HCT116 (cell line): ENCODE measurements at regions not wholly inside any gene's neighbourhood (a gene's known extent, or its start where the extent isn't known, plus 50 kb on each side); places are given as distances from the start of the nearest gene placed in this dataset.

Experiments used
- ATAC-seq: fragments of 200-7000 bp; cut with Tn5 transposase; 2 replicates; pipeline ENCODE4 v1.9.1; 2020; ENCODE audit warnings: mild to moderate bottlenecking, moderate library complexity
- BruUV-seq: library from RNA; stranded (reverse); fragments of 400-500 nt; replicated peaks from 2 replicates; lab custom pipeline; 2021; lab: Mats Ljungman, UMichigan
- CTCF ChIA-PET: fragments of 300-600 bp; sonication (Branson Sonifier 250); formaldehyde crosslinking; loops from one replicate; lab custom pipeline; 2021; ENCODE audit warnings: antibody characterized with exemption; lab: Charles Lee
- POLR2A ChIA-PET: fragments of 300-600, 350-600 bp; sonication (Branson Sonifier 250); formaldehyde crosslinking; loops from one replicate; lab custom pipeline; 2021; ENCODE audit warnings: antibody characterized with exemption; lab: Charles Lee
- RAD21 ChIA-PET, 2 experiments: fragments of 300-600 bp; sonication (Branson Sonifier 250); formaldehyde crosslinking; loops; one replicate each; lab custom pipeline; 2023; ENCODE audit warnings: low total read pairs in 2 of 2; ENCODE audit not compliant: uncharacterized antibody in 2 of 2, unreplicated experiment in 2 of 2, low non-redundant PET in 1 of 2; lab: Charles Lee
- DNase-seq: peaks from one replicate; pipeline ENCODE4 v3.0.0-alpha.2; 2010; ENCODE audit warnings: low read depth, low spot score
- H2AFZ ChIP-seq: fragments of 200-600 bp; shearing (Covaris generic), sonication (generic); 2 replicates; pipeline ENCODE4 v1.6.1; 2017; ENCODE audit warnings: low read depth, mixed run types, mixed read lengths, antibody characterized with exemption, low read length; ENCODE audit not compliant: poor library complexity, severe bottlenecking
- H3K27ac ChIP-seq: 2 replicates; pipeline ENCODE4 v1.5.1; 2012; ENCODE audit warnings: low read depth, low read length
- H3K27me3 ChIP-seq: fragments of 200-600 bp; sonication (generic); 2 replicates; pipeline ENCODE4 v1.6.1; 2016; ENCODE audit warnings: mixed run types, low read length, mixed read lengths; ENCODE audit not compliant: insufficient read depth
- H3K36me3 ChIP-seq, 2 experiments: fragments of 200-500 bp in 1 of 2; fragments of 200-600 bp in 1 of 2; sonication (Bioruptor generic) in 1 of 2; sonication (generic) in 1 of 2; 2 replicates each; pipeline versions ENCODE4 v1.5.1 to v1.6.1; 2014 to 2016; ENCODE audit warnings: low read length in 2 of 2, inconsistent platforms in 1 of 2, mixed read lengths in 1 of 2, mixed run types in 1 of 2; ENCODE audit not compliant: insufficient read depth in 2 of 2, control insufficient read depth in 1 of 2
- H3K4me1 ChIP-seq, 2 experiments: fragments of 200-600 bp in 1 of 2; sonication (generic) in 1 of 2; 2 replicates each; pipeline versions ENCODE4 v1.5.1 to v1.6.1; 2012 to 2017; ENCODE audit warnings: low read length in 2 of 2, inconsistent platforms in 1 of 2, mild to moderate bottlenecking in 1 of 2, mixed read lengths in 1 of 2, mixed run types in 1 of 2, moderate library complexity in 1 of 2; ENCODE audit not compliant: insufficient read depth in 2 of 2, control insufficient read depth in 1 of 2
- H3K4me2 ChIP-seq: fragments of 200-600 bp; sonication (generic); 2 replicates; pipeline ENCODE4 v1.6.1; 2017; ENCODE audit warnings: mixed run types, low read length, mixed read lengths
- H3K4me3 ChIP-seq, 2 experiments: fragments of 200-600 bp in 1 of 2; sonication (generic) in 1 of 2; replicated peaks in 1 of 2; 2 replicates each; pipeline ENCODE4 v1.5.1; 2011 to 2016; ENCODE audit warnings: low read length in 2 of 2, control low read depth in 1 of 2, low read depth in 1 of 2, mild to moderate bottlenecking in 1 of 2, mixed read lengths in 1 of 2, mixed run types in 1 of 2
- H3K79me2 ChIP-seq: fragments of 200-600 bp; sonication (generic); 2 replicates; pipeline ENCODE4 v1.6.1; 2017; ENCODE audit warnings: mild to moderate bottlenecking, mixed run types, low read length, moderate library complexity, mixed read lengths; ENCODE audit not compliant: insufficient read depth
- H3K9ac ChIP-seq: fragments of 200-600 bp; sonication (generic); 2 replicates; pipeline ENCODE4 v1.6.1; 2016; ENCODE audit warnings: low read length, mixed read lengths
- H3K9me2 ChIP-seq: fragments of 200-600 bp; sonication (generic), shearing (Covaris generic); 2 replicates; pipeline ENCODE4 v1.6.1; 2017; ENCODE audit warnings: mixed run types, mild to moderate bottlenecking, moderate library complexity; ENCODE audit not compliant: insufficient read depth
- H3K9me3 ChIP-seq, 2 experiments: fragments of 200-500 bp in 1 of 2; fragments of 200-600 bp in 1 of 2; sonication (Bioruptor generic) in 1 of 2; sonication (generic) in 1 of 2; 2 replicates each; pipeline ENCODE4 v1.6.1; 2014 to 2017; ENCODE audit warnings: low read length in 2 of 2, mixed read lengths in 2 of 2, inconsistent platforms in 1 of 2, low read depth in 1 of 2, mild to moderate bottlenecking in 1 of 2, mixed run types in 1 of 2, moderate library complexity in 1 of 2; ENCODE audit not compliant: control insufficient read depth in 1 of 2, insufficient read depth in 1 of 2
- H4K20me1 ChIP-seq: fragments of 200-600 bp; sonication (generic), shearing (Covaris generic); 2 replicates; pipeline ENCODE4 v1.6.1; 2017; ENCODE audit warnings: mixed run types, mild to moderate bottlenecking, moderate library complexity; ENCODE audit not compliant: insufficient read depth
- ATF3 ChIP-seq: IDR thresholded peaks from 2 replicates; pipeline ENCODE4 v1.6.1; 2012
- CBX3 ChIP-seq: IDR thresholded peaks from 2 replicates; pipeline ENCODE4 v1.6.1; 2012; ENCODE audit warnings: low read depth
- CEBPB ChIP-seq: IDR thresholded peaks from 2 replicates; pipeline ENCODE4 v1.6.1; 2012; ENCODE audit warnings: low read depth
- CTCF ChIP-seq, 3 experiments: fragments of 200-600 bp in 1 of 3; sonication (generic) in 1 of 3; IDR thresholded peaks in 2 of 3; conservative IDR thresholded peaks in 1 of 3; 2 replicates each; pipeline ENCODE4 v1.5.1; 2012 to 2017; ENCODE audit warnings: low read depth in 2 of 3, low read length in 2 of 3, antibody characterized with exemption in 1 of 3, borderline replicate concordance in 1 of 3, control low read depth in 1 of 3, mild to moderate bottlenecking in 1 of 3, mixed read lengths in 1 of 3, mixed run types in 1 of 3, moderate library complexity in 1 of 3; ENCODE audit not compliant: insufficient read depth in 1 of 3
- EGR1 ChIP-seq: IDR thresholded peaks from 2 replicates; pipeline ENCODE4 v1.6.1; 2012; ENCODE audit warnings: low read depth
- ELF1 ChIP-seq: IDR thresholded peaks from 2 replicates; pipeline ENCODE4 v1.6.1; 2012; ENCODE audit warnings: low read depth, borderline replicate concordance
- EZH2 ChIP-seq: fragments of 200-600 bp; sonication (generic); IDR thresholded peaks from 2 replicates; pipeline ENCODE4 v1.6.1; 2017; ENCODE audit warnings: antibody characterized with exemption, mixed run types
- FOSL1 ChIP-seq: IDR thresholded peaks from 2 replicates; pipeline ENCODE4 v1.6.1; 2012; ENCODE audit warnings: low read depth
- JUND ChIP-seq: IDR thresholded peaks from 2 replicates; pipeline ENCODE4 v1.6.1; 2012
- POLR2AphosphoS5 ChIP-seq: IDR thresholded peaks from 2 replicates; pipeline ENCODE4 v1.6.1; 2011; ENCODE audit warnings: mild to moderate bottlenecking, low read depth, low read length, moderate library complexity
- RAD21 ChIP-seq: IDR thresholded peaks from 2 replicates; pipeline ENCODE4 v1.6.1; 2012; ENCODE audit warnings: low read depth, mild to moderate bottlenecking
- SIN3A ChIP-seq: IDR thresholded peaks from 2 replicates; pipeline ENCODE4 v1.6.1; 2012; ENCODE audit warnings: low read depth
- SP1 ChIP-seq: IDR thresholded peaks from 2 replicates; pipeline ENCODE4 v1.6.1; 2012; ENCODE audit warnings: low read depth
- SRF ChIP-seq: IDR thresholded peaks from 2 replicates; pipeline ENCODE4 v1.6.1; 2012; ENCODE audit warnings: low read depth
- TCF7L2 ChIP-seq: IDR thresholded peaks from 2 replicates; pipeline ENCODE4 v1.7.0; 2011; ENCODE audit warnings: borderline replicate concordance, inconsistent platforms; ENCODE audit not compliant: insufficient read depth, insufficient read length; ENCODE audit errors: extremely low read depth
- YY1 ChIP-seq: IDR thresholded peaks from 2 replicates; pipeline ENCODE4 v1.6.1; 2011; ENCODE audit warnings: low read length, low read depth, moderate library complexity, mild to moderate bottlenecking; ENCODE audit not compliant: insufficient replicate concordance; ENCODE audit errors: extremely low read depth
- ZFX ChIP-seq: fragments of 450-650 bp; IDR thresholded peaks from 2 replicates; pipeline ENCODE4 v1.6.1; 2017
- ZNF274 ChIP-seq: fragments of 200-500 bp; sonication (Bioruptor generic); IDR thresholded peaks from 2 replicates; pipeline ENCODE4 v1.6.1; 2014; ENCODE audit warnings: mild to moderate bottlenecking, low read depth, low read length, inconsistent platforms
- intact Hi-C: fragments of 100-400 bp; cut with micrococcal nuclease; formaldehyde crosslinking; loops from 2 replicates; pipeline ENCODE4 v1.10.0; 2022

GRCh38 chr3:44104043-44104442 is 137.6 kb upstream of the TOPAZ1 start:
- H3K4me3 ChIP-seq = no peak overlapping the region
- ChIA-PET POLR2A (no interaction called here), CTCF (interaction anchor here (1.4 kb wide), 2 partner anchors 10 to 27 kb away, joined by 4 to 13 read pairs; no protein-coding TSS in a partner anchor), RAD21 (interaction anchor here in 1 of 2 experiments (1.3 kb wide), 1 partner anchor 10 kb away, joined by 3 read pairs; no protein-coding TSS in a partner anchor)
- intact Hi-C loops = no loop called here
- ATAC-seq (no peak), DNase-seq (no peak)
- no peaks in the 10 kb centered on the region for H3K79me2 ChIP-seq
- TF ChIP-seq FOSL1 = no peak
- no peak for TF ChIP-seq RAD21
- H2AFZ ChIP-seq = no peak overlapping the region
- no peaks in the 10 kb centered on the region for H3K36me3 ChIP-seq
- H3K9ac ChIP-seq = no peak overlapping the region
- H3K4me2 ChIP-seq = no peak overlapping the region
- no peaks in the 10 kb centered on the region for H4K20me1 ChIP-seq
- peaks cover 46% of the 10 kb centered on the region; the same call in 1 of the 2 replicates for H3K27me3 ChIP-seq
- no peaks in the 10 kb centered on the region for H3K9me2 ChIP-seq
- no peak overlapping the region for H3K27ac ChIP-seq
- no TSS peak for BruUV-seq
- no peaks in the 10 kb centered on the region for H3K9me3 ChIP-seq
- H3K4me1 ChIP-seq = peaks cover 11 to 21% of the 10 kb centered on the region in 2 experiments

GRCh38 chr3:44104668-44105321 is 136.9 kb upstream of the TOPAZ1 start:
- ATAC-seq = peak; percentile 100
- Histone ChIP-seq H3K4me2 (peak overlapping the region; percentile 49), H3K9me2 (no peaks in the 10 kb centered on the region), H3K9ac (no peak overlapping the region), H3K4me1 (peaks cover 11 to 21% of the 10 kb centered on the region in 2 experiments), H4K20me1 (no peaks in the 10 kb centered on the region), H3K27me3 (peaks cover 39% of the 10 kb centered on the region; the same call in 1 of the 2 replicates), H3K36me3 (no peaks in the 10 kb centered on the region), H3K9me3 (no peaks in the 10 kb centered on the region), H3K27ac (no peak overlapping the region), H2AFZ (no peak overlapping the region), H3K79me2 (no peaks in the 10 kb centered on the region), H3K4me3 (no peak overlapping the region)
- ChIA-PET RAD21 (interaction anchor here in 1 of 2 experiments (1.3 kb wide), 1 partner anchor 9 kb away, joined by 3 read pairs; no protein-coding TSS in a partner anchor), POLR2A (no interaction called here), CTCF (interaction anchor here (1.0 to 1.4 kb wide), 3 partner anchors 9 to 249 kb away, joined by 3 to 13 read pairs (median 4); no protein-coding TSS in a partner anchor)
- intact Hi-C loops = no loop called here
- no TSS peak for BruUV-seq
- peak; percentile 78 for DNase-seq
- peak; percentile 78 for TF ChIP-seq SP1
- no peak for TF ChIP-seq EGR1
- TF ChIP-seq ZNF274 = no peak
- TF ChIP-seq SIN3A = peak; percentile 53; the same call in 1 of the 2 replicates
- peak; percentile 25 for TF ChIP-seq TCF7L2
- peak; percentile 42; the same call in 1 of the 2 replicates for TF ChIP-seq POLR2AphosphoS5
- TF ChIP-seq EZH2 = no peak
- TF ChIP-seq RAD21 = peak; percentile 22; the same call in 1 of the 2 replicates
- TF ChIP-seq CEBPB = peak; percentile 37; the same call in 1 of the 2 replicates
- no peak for TF ChIP-seq YY1
- peak; percentile 74; the same call in 1 of the 2 replicates for TF ChIP-seq CBX3
- TF ChIP-seq SRF = no peak
- peak; percentile 97 for TF ChIP-seq JUND
- TF ChIP-seq ELF1 = no peak
- peak; percentile 96 for TF ChIP-seq FOSL1
- no peak for TF ChIP-seq ATF3
- no peak for TF ChIP-seq ZFX
- no peak for TF ChIP-seq CTCF (IDR thresholded peaks at IDR 0.05 in 2 of 3, conservative IDR thresholded peaks at IDR 0.05 in 1 of 3; ENCODE audit: borderline replicate concordance in 1 of 3, insufficient read depth in 1 of 3, low read depth in 2 of 3, low read length in 2 of 3)
